ENCODE measurements at regions not wholly inside any gene's neighbourhood (a gene's known extent, or its start where the extent isn't known, plus 50 kb on each side); places are given as distances from the start of the nearest gene placed in this dataset.

- no peaks in the 10 kb centered on the region for H3K9me3 ChIP-seq (ENCODE audit: severe bottlenecking)
- H3K27ac ChIP-seq = no peak overlapping the region
- H3K27me3 ChIP-seq (ENCODE audit: insufficient read depth, low read depth, severe bottlenecking) = no peaks in the 10 kb centered on the region
- H3K4me3 ChIP-seq (ENCODE audit: low read depth, low read length) = no peak overlapping the region
- DNase-seq = no peak
- no peaks in the 10 kb centered on the region for H3K36me3 ChIP-seq
- TF ChIP-seq, protein P1, sequence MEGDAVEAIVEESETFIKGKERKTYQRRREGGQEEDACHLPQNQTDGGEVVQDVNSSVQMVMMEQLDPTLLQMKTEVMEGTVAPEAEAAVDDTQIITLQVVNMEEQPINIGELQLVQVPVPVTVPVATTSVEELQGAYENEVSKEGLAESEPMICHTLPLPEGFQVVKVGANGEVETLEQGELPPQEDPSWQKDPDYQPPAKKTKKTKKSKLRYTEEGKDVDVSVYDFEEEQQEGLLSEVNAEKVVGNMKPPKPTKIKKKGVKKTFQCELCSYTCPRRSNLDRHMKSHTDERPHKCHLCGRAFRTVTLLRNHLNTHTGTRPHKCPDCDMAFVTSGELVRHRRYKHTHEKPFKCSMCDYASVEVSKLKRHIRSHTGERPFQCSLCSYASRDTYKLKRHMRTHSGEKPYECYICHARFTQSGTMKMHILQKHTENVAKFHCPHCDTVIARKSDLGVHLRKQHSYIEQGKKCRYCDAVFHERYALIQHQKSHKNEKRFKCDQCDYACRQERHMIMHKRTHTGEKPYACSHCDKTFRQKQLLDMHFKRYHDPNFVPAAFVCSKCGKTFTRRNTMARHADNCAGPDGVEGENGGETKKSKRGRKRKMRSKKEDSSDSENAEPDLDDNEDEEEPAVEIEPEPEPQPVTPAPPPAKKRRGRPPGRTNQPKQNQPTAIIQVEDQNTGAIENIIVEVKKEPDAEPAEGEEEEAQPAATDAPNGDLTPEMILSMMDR (IDR thresholded peaks at IDR 0.05; ENCODE audit: low read depth, low read length) = no peak
These were observed 212.7 kb upstream of the C1QTNF7 start for GRCh38 chr4:15215109-15215508.

GRCh38 chr4:15226203-15226602 is 201.6 kb upstream of the C1QTNF7 start:
- Histone ChIP-seq H3K27me3 (ENCODE audit: insufficient read depth, low read depth, severe bottlenecking) (no peaks in the 10 kb centered on the region), H3K36me3 (no peaks in the 10 kb centered on the region), H3K4me3 (ENCODE audit: low read depth, low read length) (no peak overlapping the region), H3K9me3 (ENCODE audit: severe bottlenecking) (peaks cover 2% of the 10 kb centered on the region), H3K27ac (no peak overlapping the region)
- DNase-seq = no peak
- TF ChIP-seq, protein P1 (IDR thresholded peaks at IDR 0.05; ENCODE audit: low read depth, low read length) = no peak

GRCh38 chr4:15231265-15232091 is 196.4 kb upstream of the C1QTNF7 start:
- H3K27ac ChIP-seq = no peak overlapping the region
- no peaks in the 10 kb centered on the region for H3K9me3 ChIP-seq (ENCODE audit: severe bottlenecking)
- TF ChIP-seq, protein P1 (IDR thresholded peaks at IDR 0.05; ENCODE audit: low read depth, low read length) = peak; percentile 74
- DNase-seq = peak; percentile 85
- no peak overlapping the region for H3K4me3 ChIP-seq (ENCODE audit: low read depth, low read length)
- H3K36me3 ChIP-seq = no peaks in the 10 kb centered on the region
- H3K27me3 ChIP-seq (ENCODE audit: insufficient read depth, low read depth, severe bottlenecking) = no peaks in the 10 kb centered on the region

DNA sequence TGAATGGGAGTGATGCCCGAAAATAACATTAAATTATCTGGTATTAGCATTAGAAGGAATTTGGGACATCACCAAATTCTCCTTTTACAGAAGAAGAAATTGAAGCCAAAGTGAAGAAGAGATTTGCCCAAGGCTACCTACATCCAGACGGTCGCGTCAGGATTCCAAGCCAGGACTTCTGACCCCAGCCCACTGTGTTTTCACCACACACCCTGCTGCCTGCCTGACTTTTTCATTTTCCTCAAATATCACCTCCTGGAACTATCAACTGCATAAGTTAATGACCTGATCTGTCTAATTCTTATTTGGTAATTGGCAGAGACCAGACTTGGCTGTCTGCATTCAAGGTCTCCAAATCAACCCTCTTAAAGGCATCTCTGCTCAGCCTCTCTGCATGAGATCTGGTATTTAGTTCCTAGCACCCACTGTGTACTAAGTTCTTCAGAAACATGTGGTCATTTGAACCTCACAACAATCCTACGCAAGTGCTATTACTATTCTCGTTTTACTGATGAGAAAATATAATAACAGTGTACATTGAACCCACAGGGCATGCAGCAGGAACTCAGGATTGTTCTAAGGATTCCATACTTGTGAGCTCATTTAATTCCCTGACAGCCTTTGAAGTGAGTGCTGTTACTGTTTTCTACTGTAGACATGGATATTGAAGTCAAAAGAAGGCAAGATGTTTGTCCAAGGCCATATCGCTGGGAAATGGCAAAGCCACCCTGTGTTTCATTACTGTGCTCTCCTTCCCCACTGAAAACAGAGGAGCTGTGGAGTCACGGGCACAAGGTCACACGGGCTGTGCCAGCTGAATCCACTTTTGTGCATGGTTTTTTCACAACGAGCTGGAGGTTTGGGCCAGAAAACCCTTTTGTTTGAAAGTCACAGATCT is 195.2 kb upstream of the C1QTNF7 start:
- no peaks in the 10 kb centered on the region for H3K27me3 ChIP-seq (ENCODE audit: insufficient read depth, low read depth, severe bottlenecking)
- no peaks in the 10 kb centered on the region for H3K36me3 ChIP-seq
- TF ChIP-seq, protein P1 (IDR thresholded peaks at IDR 0.05; ENCODE audit: low read depth, low read length) = no peak
- no peaks in the 10 kb centered on the region for H3K9me3 ChIP-seq (ENCODE audit: severe bottlenecking)
- H3K4me3 ChIP-seq (ENCODE audit: low read depth, low read length) = no peak overlapping the region
- no peak overlapping the region for H3K27ac ChIP-seq
- DNase-seq = no peak

- H3K36me3 ChIP-seq = no peaks in the 10 kb centered on the region
- no peak overlapping the region for H3K4me3 ChIP-seq (ENCODE audit: low read depth, low read length)
- no peak overlapping the region for H3K27ac ChIP-seq
- TF ChIP-seq, protein P1 (IDR thresholded peaks at IDR 0.05; ENCODE audit: low read depth, low read length) = no peak
- no peaks in the 10 kb centered on the region for H3K27me3 ChIP-seq (ENCODE audit: insufficient read depth, low read depth, severe bottlenecking)
- peak; percentile 59 for DNase-seq
- H3K9me3 ChIP-seq (ENCODE audit: severe bottlenecking) = no peaks in the 10 kb centered on the region
These were observed 194.6 kb upstream of the C1QTNF7 start for GRCh38 chr4:15233264-15233597.

All from WERI-Rb-1 (cell line).